HEK293T (cell line): ENCODE measurements at regions not wholly inside any gene's neighbourhood (a gene's known extent, or its start where the extent isn't known, plus 50 kb on each side); places are given as distances from the start of the nearest gene placed in this dataset.

ENCODE experiments used
- CTCF ChIA-PET: fragments of 350-600 bp; formaldehyde crosslinking; extraction: SDS; loops from one replicate; lab custom pipeline; 2021; ENCODE audit warnings: antibody characterized with exemption, inconsistent platforms; lab: Yijun Ruan, JAX
- POLR2A ChIA-PET: fragments of 350-600 bp; formaldehyde crosslinking; extraction: SDS; loops from one replicate; lab custom pipeline; 2020; ENCODE audit warnings: antibody characterized with exemption, inconsistent platforms; lab: Yijun Ruan, JAX
- DNase-seq: peaks from one replicate; pipeline ENCODE4 v3.0.0; 2012; ENCODE audit warnings: mixed read lengths; ENCODE audit errors: extremely low spot score
- ARNT ChIP-seq: fragments of 450-650 bp; IDR thresholded peaks from 2 replicates; pipeline ENCODE4 v1.6.1; 2017; ENCODE audit warnings: mild to moderate bottlenecking
- BHLHE40 ChIP-seq: fragments of 450-650 bp; IDR thresholded peaks from 2 replicates; pipeline ENCODE4 v1.6.1; 2016; ENCODE audit warnings: mild to moderate bottlenecking, moderate library complexity, borderline replicate concordance
- CTBP1 ChIP-seq: fragments of 450-650 bp; IDR thresholded peaks from 2 replicates; pipeline ENCODE4 v1.6.1; 2016; ENCODE audit warnings: borderline replicate concordance
- ELF4 ChIP-seq: fragments of 450-650 bp; IDR thresholded peaks from 2 replicates; pipeline ENCODE4 v1.6.1; 2017; ENCODE audit warnings: antibody characterized with exemption
- FOXA1 ChIP-seq: fragments of 450-650 bp; IDR thresholded peaks from 2 replicates; pipeline ENCODE4 v1.6.1; 2016; ENCODE audit warnings: mild to moderate bottlenecking
- FOXK2 ChIP-seq: fragments of 450-650 bp; IDR thresholded peaks from 2 replicates; pipeline ENCODE4 v1.6.1; 2016; ENCODE audit warnings: mild to moderate bottlenecking
- FOXM1 ChIP-seq: fragments of 450-650 bp; IDR thresholded peaks from 2 replicates; pipeline ENCODE4 v1.6.1; 2017; ENCODE audit warnings: mild to moderate bottlenecking, borderline replicate concordance
- HDGF ChIP-seq: fragments of 450-650 bp; IDR thresholded peaks from 2 replicates; pipeline ENCODE4 v1.6.1; 2017; ENCODE audit warnings: antibody characterized with exemption, borderline replicate concordance
- L3MBTL2 ChIP-seq: fragments of 450-650 bp; conservative IDR thresholded peaks from 2 replicates; pipeline ENCODE4 v1.6.1; 2016; ENCODE audit warnings: mild to moderate bottlenecking
- LEF1 ChIP-seq: fragments of 450-650 bp; IDR thresholded peaks from 2 replicates; pipeline ENCODE4 v1.6.1; 2017; ENCODE audit warnings: mild to moderate bottlenecking, borderline replicate concordance
- NFRKB ChIP-seq: fragments of 450-650 bp; IDR thresholded peaks from 2 replicates; pipeline ENCODE4 v1.6.1; 2016; ENCODE audit warnings: mild to moderate bottlenecking, moderate library complexity
- PKNOX1 ChIP-seq: fragments of 450-650 bp; IDR thresholded peaks from 2 replicates; pipeline ENCODE4 v1.6.1; 2016
- SP1 ChIP-seq: fragments of 450-650 bp; IDR thresholded peaks from 2 replicates; pipeline ENCODE4 v1.6.1; 2017
- SUZ12 ChIP-seq: fragments of 450-650 bp; IDR thresholded peaks from 2 replicates; pipeline ENCODE4 v1.6.1; 2016; ENCODE audit warnings: mild to moderate bottlenecking
- TARDBP ChIP-seq: fragments of 450-650 bp; IDR thresholded peaks from 2 replicates; pipeline ENCODE4 v1.6.1; 2016
- ZNF384 ChIP-seq: fragments of 450-650 bp; IDR thresholded peaks from 2 replicates; pipeline ENCODE4 v1.6.1; 2016

- no peak for DNase-seq
- no peak for TF ChIP-seq FOXA1
- TF ChIP-seq BHLHE40 = no peak
- no peak for TF ChIP-seq HDGF
- no peak for TF ChIP-seq NFRKB
- TF ChIP-seq SP1 = no peak
- TF ChIP-seq CTBP1 = no peak
- TF ChIP-seq SUZ12 = no peak
- no peak for TF ChIP-seq PKNOX1
- TF ChIP-seq ARNT = no peak
- no peak for TF ChIP-seq ELF4
- TF ChIP-seq TARDBP = no peak
- no peak for TF ChIP-seq ZNF384
- CTCF ChIA-PET = interaction anchor here (0.7 to 1.1 kb wide), 2 partner anchors 8 to 782 kb away, joined by 3 read pairs; no protein-coding TSS in a partner anchor
- POLR2A ChIA-PET = interaction anchor here (1.2 kb wide), 1 partner anchor 25 kb away, joined by 3 read pairs; no protein-coding TSS in a partner anchor
Measured at GRCh38 chr10:4345877-4346646, 479.9 kb upstream of the AKR1E2 start.

- no peak for DNase-seq
- CTCF ChIA-PET = interaction anchor here (0.6 kb wide), 1 partner anchor 102 kb away, joined by 10 read pairs; no protein-coding TSS in a partner anchor
- no peak for TF ChIP-seq ZNF384
- TF ChIP-seq L3MBTL2 = no peak
- TF ChIP-seq LEF1 = no peak
- TF ChIP-seq ARNT = no peak
- TF ChIP-seq TARDBP = no peak
- TF ChIP-seq CTBP1 = no peak
- no peak for TF ChIP-seq FOXK2
- no peak for TF ChIP-seq HDGF
- TF ChIP-seq FOXM1 = no peak
- POLR2A ChIA-PET = interaction anchor here (0.8 to 1.9 kb wide), 6 partner anchors 10 to 561 kb away, joined by 3 to 7 read pairs (median 4); partner anchors contain the start of gene KLF6
Measured at GRCh38 chr10:4344492-4344994, 481.5 kb upstream of the AKR1E2 start.

- DNase-seq = no peak
- CTCF ChIA-PET = no interaction called here
- POLR2A ChIA-PET = interaction anchor here (1.2 to 1.9 kb wide), 4 partner anchors 11 to 561 kb away, joined by 3 to 7 read pairs (median 4); partner anchors contain the start of gene KLF6
- TF ChIP-seq LEF1 (no peak), PKNOX1 (no peak), HDGF (no peak), ELF4 (no peak), NFRKB (no peak), ZNF384 (no peak)
Measured at GRCh38 chr10:4343873-4344272, 482.1 kb upstream of the AKR1E2 start.

- no peak for TF ChIP-seq SP1
- TF ChIP-seq L3MBTL2 = no peak
- no peak for TF ChIP-seq HDGF
- no peak for TF ChIP-seq FOXA1
- TF ChIP-seq TARDBP = no peak
- TF ChIP-seq PKNOX1 = no peak
- ChIA-PET CTCF (no interaction called here), POLR2A (no interaction called here)
- DNase-seq = no peak
Measured at GRCh38 chr10:4343091-4343490, 482.9 kb upstream of the AKR1E2 start.

- ChIA-PET CTCF (interaction anchor here (2.4 kb wide), 1 partner anchor 9 kb away, joined by 6 read pairs; no protein-coding TSS in a partner anchor), POLR2A (interaction anchor here (0.9 to 1.5 kb wide), 2 partner anchors 13 to 554 kb away, joined by 3 to 4 read pairs; partner anchors contain the start of gene KLF6)
- TF ChIP-seq HDGF = no peak
- TF ChIP-seq LEF1 = no peak
- no peak for TF ChIP-seq CTBP1
- no peak for TF ChIP-seq SUZ12
- no peak for TF ChIP-seq FOXK2
- no peak for TF ChIP-seq ELF4
- TF ChIP-seq NFRKB = no peak
- no peak for TF ChIP-seq ARNT
- no peak for TF ChIP-seq L3MBTL2
- no peak for TF ChIP-seq TARDBP
- no peak for TF ChIP-seq SP1
- TF ChIP-seq FOXA1 = no peak
- no peak for TF ChIP-seq BHLHE40
- no peak for TF ChIP-seq PKNOX1
- TF ChIP-seq ZNF384 = no peak
- no peak for TF ChIP-seq FOXM1
- DNase-seq = no peak
Measured at GRCh38 chr10:4338768-4339167, 487.2 kb upstream of the AKR1E2 start.
